ENCODE measurements at regions not wholly inside any gene's neighbourhood (a gene's known extent, or its start where the extent isn't known, plus 50 kb on each side); places are given as distances from the start of the nearest gene placed in this dataset.

- H3K36me3 ChIP-seq (ENCODE audit: control insufficient read depth in 2 of 2, insufficient read depth in 2 of 2, low read length in 2 of 2): no peaks in the 10 kb centered on the region
- no peak overlapping the region for H3K9ac ChIP-seq (ENCODE audit: low read length in 2 of 2)
- H3K9me3 ChIP-seq (ENCODE audit: control insufficient read depth in 2 of 2, low read length in 2 of 2): no peaks in the 10 kb centered on the region
- no peak overlapping the region for H3K4me3 ChIP-seq (ENCODE audit: low read length in 2 of 2)
- H3K27me3 ChIP-seq (ENCODE audit: control insufficient read depth in 1 of 2, insufficient read depth in 2 of 2, low read length in 2 of 2): no peaks in the 10 kb centered on the region
- no peak overlapping the region for H3K27ac ChIP-seq (ENCODE audit: low read length)
- H3K4me1 ChIP-seq (ENCODE audit: control insufficient read depth, insufficient read depth, low read length): no peaks in the 10 kb centered on the region
These were observed 69.5 kb upstream of the CHST15 start for GRCh38 chr10:124162774-124163354.

GRCh38 chr10:124162136-124162535, 68.7 kb upstream of the CHST15 start:
- Histone ChIP-seq H3K4me1 (ENCODE audit: control insufficient read depth, insufficient read depth, low read length) (peaks cover 6% of the 10 kb centered on the region), H3K27me3 (ENCODE audit: control insufficient read depth in 1 of 2, insufficient read depth in 2 of 2, low read length in 2 of 2) (no peaks in the 10 kb centered on the region), H3K9me3 (ENCODE audit: control insufficient read depth in 2 of 2, low read length in 2 of 2) (no peaks in the 10 kb centered on the region), H3K27ac (ENCODE audit: low read length) (no peak overlapping the region), H3K36me3 (ENCODE audit: control insufficient read depth in 2 of 2, insufficient read depth in 2 of 2, low read length in 2 of 2) (no peaks in the 10 kb centered on the region), H3K9ac (ENCODE audit: low read length in 2 of 2) (no peak overlapping the region), H3K4me3 (ENCODE audit: low read length in 2 of 2) (no peak overlapping the region)

- no peaks in the 10 kb centered on the region for H3K27me3 ChIP-seq (ENCODE audit: control insufficient read depth in 1 of 2, insufficient read depth in 2 of 2, low read length in 2 of 2)
- peaks cover 12% of the 10 kb centered on the region for H3K4me1 ChIP-seq (ENCODE audit: control insufficient read depth, insufficient read depth, low read length)
- no peak overlapping the region for H3K9ac ChIP-seq (ENCODE audit: low read length in 2 of 2)
- H3K36me3 ChIP-seq (ENCODE audit: control insufficient read depth in 2 of 2, insufficient read depth in 2 of 2, low read length in 2 of 2): no peaks in the 10 kb centered on the region
- no peak overlapping the region for H3K4me3 ChIP-seq (ENCODE audit: low read length in 2 of 2)
- no peaks in the 10 kb centered on the region for H3K9me3 ChIP-seq (ENCODE audit: control insufficient read depth in 2 of 2, low read length in 2 of 2)
- no peak overlapping the region for H3K27ac ChIP-seq (ENCODE audit: low read length)
These were observed 68.2 kb upstream of the CHST15 start for GRCh38 chr10:124161601-124162000.

GRCh38 chr10:124160943-124161582, 67.7 kb upstream of the CHST15 start:
- no peak overlapping the region for H3K27ac ChIP-seq (ENCODE audit: low read length)
- H3K27me3 ChIP-seq (ENCODE audit: control insufficient read depth in 1 of 2, insufficient read depth in 2 of 2, low read length in 2 of 2): no peaks in the 10 kb centered on the region
- peaks cover 17% of the 10 kb centered on the region for H3K4me1 ChIP-seq (ENCODE audit: control insufficient read depth, insufficient read depth, low read length)
- no peaks in the 10 kb centered on the region for H3K9me3 ChIP-seq (ENCODE audit: control insufficient read depth in 2 of 2, low read length in 2 of 2)
- H3K36me3 ChIP-seq (ENCODE audit: control insufficient read depth in 2 of 2, insufficient read depth in 2 of 2, low read length in 2 of 2): no peaks in the 10 kb centered on the region
- no peak overlapping the region for H3K4me3 ChIP-seq (ENCODE audit: low read length in 2 of 2)
- no peak overlapping the region for H3K9ac ChIP-seq (ENCODE audit: low read length in 2 of 2)

- no peaks in the 10 kb centered on the region for H3K36me3 ChIP-seq (ENCODE audit: control insufficient read depth in 2 of 2, insufficient read depth in 2 of 2, low read length in 2 of 2)
- H3K4me3 ChIP-seq (ENCODE audit: low read length in 2 of 2): no peak overlapping the region
- no peaks in the 10 kb centered on the region for H3K9me3 ChIP-seq (ENCODE audit: control insufficient read depth in 2 of 2, low read length in 2 of 2)
- no peak overlapping the region for H3K27ac ChIP-seq (ENCODE audit: low read length)
- peaks cover 24% of the 10 kb centered on the region for H3K4me1 ChIP-seq (ENCODE audit: control insufficient read depth, insufficient read depth, low read length)
- no peaks in the 10 kb centered on the region for H3K27me3 ChIP-seq (ENCODE audit: control insufficient read depth in 1 of 2, insufficient read depth in 2 of 2, low read length in 2 of 2)
- H3K9ac ChIP-seq (ENCODE audit: low read length in 2 of 2): no peak overlapping the region
These were observed 66.8 kb upstream of the CHST15 start for GRCh38 chr10:124160176-124160575.

GRCh38 chr10:124159153-124159552, 65.8 kb upstream of the CHST15 start:
- Histone ChIP-seq H3K27me3 (ENCODE audit: control insufficient read depth in 1 of 2, insufficient read depth in 2 of 2, low read length in 2 of 2) (no peaks in the 10 kb centered on the region), H3K4me3 (ENCODE audit: low read length in 2 of 2) (no peak overlapping the region), H3K36me3 (ENCODE audit: control insufficient read depth in 2 of 2, insufficient read depth in 2 of 2, low read length in 2 of 2) (no peaks in the 10 kb centered on the region), H3K27ac (ENCODE audit: low read length) (no peak overlapping the region), H3K4me1 (ENCODE audit: control insufficient read depth, insufficient read depth, low read length) (peaks cover 24% of the 10 kb centered on the region), H3K9ac (ENCODE audit: low read length in 2 of 2) (no peak overlapping the region), H3K9me3 (ENCODE audit: control insufficient read depth in 2 of 2, low read length in 2 of 2) (no peaks in the 10 kb centered on the region)

GRCh38 chr10:124158592-124158991, 65.2 kb upstream of the CHST15 start:
- peaks cover 24% of the 10 kb centered on the region for H3K4me1 ChIP-seq (ENCODE audit: control insufficient read depth, insufficient read depth, low read length)
- H3K4me3 ChIP-seq (ENCODE audit: low read length in 2 of 2): no peak overlapping the region
- no peak overlapping the region for H3K27ac ChIP-seq (ENCODE audit: low read length)
- no peaks in the 10 kb centered on the region for H3K27me3 ChIP-seq (ENCODE audit: control insufficient read depth in 1 of 2, insufficient read depth in 2 of 2, low read length in 2 of 2)
- H3K9me3 ChIP-seq (ENCODE audit: control insufficient read depth in 2 of 2, low read length in 2 of 2): no peaks in the 10 kb centered on the region
- no peaks in the 10 kb centered on the region for H3K36me3 ChIP-seq (ENCODE audit: control insufficient read depth in 2 of 2, insufficient read depth in 2 of 2, low read length in 2 of 2)
- H3K9ac ChIP-seq (ENCODE audit: low read length in 2 of 2): no peak overlapping the region

- H3K4me3 ChIP-seq (ENCODE audit: low read length in 2 of 2): no peak overlapping the region
- peaks cover 37% of the 10 kb centered on the region for H3K4me1 ChIP-seq (ENCODE audit: control insufficient read depth, insufficient read depth, low read length)
- no peaks in the 10 kb centered on the region for H3K36me3 ChIP-seq (ENCODE audit: control insufficient read depth in 2 of 2, insufficient read depth in 2 of 2, low read length in 2 of 2)
These were observed 63.9 kb upstream of the CHST15 start for GRCh38 chr10:124157271-124157681.

GRCh38 chr10:124156524-124157260, 63.3 kb upstream of the CHST15 start:
- H3K9me3 ChIP-seq (ENCODE audit: control insufficient read depth in 2 of 2, low read length in 2 of 2): no peaks in the 10 kb centered on the region
- no peaks in the 10 kb centered on the region for H3K27me3 ChIP-seq (ENCODE audit: control insufficient read depth in 1 of 2, insufficient read depth in 2 of 2, low read length in 2 of 2)
- peak overlapping the region in 1 of 2 donors; percentile 29 for H3K4me3 ChIP-seq (ENCODE audit: low read length in 2 of 2)
- H3K27ac ChIP-seq (ENCODE audit: low read length): no peak overlapping the region
- H3K9ac ChIP-seq (ENCODE audit: low read length in 2 of 2): no peak overlapping the region
- H3K36me3 ChIP-seq (ENCODE audit: control insufficient read depth in 2 of 2, insufficient read depth in 2 of 2, low read length in 2 of 2): no peaks in the 10 kb centered on the region
- peaks cover 43% of the 10 kb centered on the region for H3K4me1 ChIP-seq (ENCODE audit: control insufficient read depth, insufficient read depth, low read length)

More at GRCh38 chr10:124157271-124157681, 63.9 kb upstream of the CHST15 start:
- no peaks in the 10 kb centered on the region for H3K9me3 ChIP-seq (ENCODE audit: control insufficient read depth in 2 of 2, low read length in 2 of 2)
- no peak overlapping the region for H3K9ac ChIP-seq (ENCODE audit: low read length in 2 of 2)
- no peaks in the 10 kb centered on the region for H3K27me3 ChIP-seq (ENCODE audit: control insufficient read depth in 1 of 2, insufficient read depth in 2 of 2, low read length in 2 of 2)
- no peak overlapping the region for H3K27ac ChIP-seq (ENCODE audit: low read length)

GRCh38 chr10:124155781-124156435, 62.5 kb upstream of the CHST15 start:
- Histone ChIP-seq H3K36me3 (ENCODE audit: control insufficient read depth in 2 of 2, insufficient read depth in 2 of 2, low read length in 2 of 2) (no peaks in the 10 kb centered on the region), H3K4me1 (ENCODE audit: control insufficient read depth, insufficient read depth, low read length) (peaks cover 50% of the 10 kb centered on the region), H3K9ac (ENCODE audit: low read length in 2 of 2) (no peak overlapping the region), H3K27me3 (ENCODE audit: control insufficient read depth in 1 of 2, insufficient read depth in 2 of 2, low read length in 2 of 2) (no peaks in the 10 kb centered on the region), H3K9me3 (ENCODE audit: control insufficient read depth in 2 of 2, low read length in 2 of 2) (no peaks in the 10 kb centered on the region), H3K27ac (ENCODE audit: low read length) (no peak overlapping the region), H3K4me3 (ENCODE audit: low read length in 2 of 2) (no peak overlapping the region)

All from stomach smooth muscle (tissue), 2 donors.